Esophagus squamous epithelium (tissue), 4 donors: ENCODE measurements at regions not wholly inside any gene's neighbourhood (a gene's known extent, or its start where the extent isn't known, plus 50 kb on each side); places are given as distances from the start of the nearest gene placed in this dataset.

Experiments
- CTCF ChIP-seq, 6 experiments: fragments of 450-650 bp in 4 of 6; fragments of 200-600 bp in 2 of 6; sonication (generic) in 2 of 6; IDR thresholded peaks; one replicate each; pipeline ENCODE4 v1.5.1; 2016 to 2019; ENCODE audit warnings: antibody characterized with exemption in 6 of 6, mild to moderate bottlenecking in 4 of 6, moderate library complexity in 4 of 6
- POLR2A ChIP-seq, 4 donors: fragments of 450-650 bp; IDR thresholded peaks; one replicate each; pipeline ENCODE4 v1.6.1; 2017; ENCODE audit warnings: antibody characterized with exemption in 4 of 4, mild to moderate bottlenecking in 4 of 4, moderate library complexity in 3 of 4

- no peak for TF ChIP-seq CTCF (IDR thresholded peaks at IDR 0.05)
- no peak for TF ChIP-seq POLR2A (IDR thresholded peaks at IDR 0.05)
Measured at GRCh38 chr1:238980053-238980452, 406.3 kb upstream of the CHRM3 start.
